ENCODE measurements at regions not wholly inside any gene's neighbourhood (a gene's known extent, or its start where the extent isn't known, plus 50 kb on each side); places are given as distances from the start of the nearest gene placed in this dataset.

DNA sequence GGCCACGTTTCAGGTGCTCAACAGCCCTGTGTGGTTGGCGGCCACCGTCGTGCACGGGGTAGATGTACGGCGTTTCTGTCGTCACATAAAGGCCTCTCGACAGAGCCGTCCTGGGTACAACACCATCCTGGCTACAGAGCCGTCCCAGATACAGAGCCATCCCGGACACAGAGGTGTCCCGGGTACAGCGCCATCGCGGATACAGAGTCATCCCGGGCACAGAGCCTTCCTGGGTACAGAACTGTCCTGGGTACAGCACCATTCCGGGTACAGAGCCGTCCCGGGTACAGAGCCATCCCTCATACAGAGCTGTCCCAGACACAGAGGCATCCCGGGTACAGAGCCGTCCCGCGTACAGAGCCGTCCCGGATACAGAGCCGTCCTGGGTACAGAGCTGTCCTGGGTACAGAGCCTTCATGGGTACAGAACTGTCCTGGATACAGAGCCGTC lies 222.7 kb upstream of the SOX1 start:
- 92% methylated on average over 7 to 10 of the region's 28 CpGs for WGBS, 2 donors (ENCODE audit: low coverage in 1 of 2)
- TF ChIP-seq POLR2A (IDR thresholded peaks at IDR 0.05) (no peak), EP300 (IDR thresholded peaks at IDR 0.05) (no peak), POLR2AphosphoS5 (IDR thresholded peaks at IDR 0.05) (no peak)
- TF ChIP-seq, protein P1, sequence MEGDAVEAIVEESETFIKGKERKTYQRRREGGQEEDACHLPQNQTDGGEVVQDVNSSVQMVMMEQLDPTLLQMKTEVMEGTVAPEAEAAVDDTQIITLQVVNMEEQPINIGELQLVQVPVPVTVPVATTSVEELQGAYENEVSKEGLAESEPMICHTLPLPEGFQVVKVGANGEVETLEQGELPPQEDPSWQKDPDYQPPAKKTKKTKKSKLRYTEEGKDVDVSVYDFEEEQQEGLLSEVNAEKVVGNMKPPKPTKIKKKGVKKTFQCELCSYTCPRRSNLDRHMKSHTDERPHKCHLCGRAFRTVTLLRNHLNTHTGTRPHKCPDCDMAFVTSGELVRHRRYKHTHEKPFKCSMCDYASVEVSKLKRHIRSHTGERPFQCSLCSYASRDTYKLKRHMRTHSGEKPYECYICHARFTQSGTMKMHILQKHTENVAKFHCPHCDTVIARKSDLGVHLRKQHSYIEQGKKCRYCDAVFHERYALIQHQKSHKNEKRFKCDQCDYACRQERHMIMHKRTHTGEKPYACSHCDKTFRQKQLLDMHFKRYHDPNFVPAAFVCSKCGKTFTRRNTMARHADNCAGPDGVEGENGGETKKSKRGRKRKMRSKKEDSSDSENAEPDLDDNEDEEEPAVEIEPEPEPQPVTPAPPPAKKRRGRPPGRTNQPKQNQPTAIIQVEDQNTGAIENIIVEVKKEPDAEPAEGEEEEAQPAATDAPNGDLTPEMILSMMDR (IDR thresholded peaks at IDR 0.05) = no peak
- no peaks in the 10 kb centered on the region for H3K36me3 ChIP-seq

DNA sequence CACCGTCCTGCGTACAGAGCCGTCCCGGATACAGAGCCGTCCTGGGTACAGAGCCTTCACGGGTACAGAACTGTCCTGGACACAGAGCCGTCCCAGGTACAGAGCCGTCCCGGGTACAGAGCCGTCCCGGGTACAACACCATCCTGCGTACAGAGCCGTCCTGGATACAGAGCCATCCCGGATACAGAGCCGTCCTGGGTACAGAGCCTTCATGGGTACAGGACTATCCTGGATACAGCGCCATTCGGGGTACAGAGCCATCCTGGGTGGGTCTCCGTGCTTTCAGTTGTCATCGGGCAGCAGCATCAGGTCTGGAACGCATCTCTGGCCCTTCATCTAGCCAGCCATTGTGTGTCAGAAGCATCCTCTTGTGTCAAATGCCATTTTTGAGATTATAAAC lies 222.3 kb upstream of the SOX1 start:
- TF ChIP-seq POLR2A (IDR thresholded peaks at IDR 0.05) (no peak), EP300 (IDR thresholded peaks at IDR 0.05) (no peak), POLR2AphosphoS5 (IDR thresholded peaks at IDR 0.05) (no peak)
- TF ChIP-seq, protein P1 (IDR thresholded peaks at IDR 0.05) = no peak
- no peak overlapping the region for H3K4me3 ChIP-seq
- WGBS, 2 donors (ENCODE audit: low coverage in 1 of 2) = 20 to 75% methylated on average over 1 to 2 of the region's 20 CpGs
- H3K4me1 ChIP-seq = no peaks in the 10 kb centered on the region
- H3K36me3 ChIP-seq = no peaks in the 10 kb centered on the region
- H3K27ac ChIP-seq = no peak overlapping the region
- H3K27me3 ChIP-seq = peaks cover 48% of the 10 kb centered on the region
- peaks cover 0 to 7% (median 0%) of the 10 kb centered on the region in 3 donors for H3K9me3 ChIP-seq
- ATAC-seq = no peak

More for the DNA sequence above, 222.7 kb upstream of the SOX1 start:
- H3K27ac ChIP-seq = no peak overlapping the region
- no peaks in the 10 kb centered on the region for H3K4me1 ChIP-seq
- peaks cover 0 to 7% (median 0%) of the 10 kb centered on the region in 3 donors for H3K9me3 ChIP-seq
- H3K4me3 ChIP-seq = no peak overlapping the region
- ATAC-seq = no peak
- H3K27me3 ChIP-seq = peaks cover 47% of the 10 kb centered on the region

DNA sequence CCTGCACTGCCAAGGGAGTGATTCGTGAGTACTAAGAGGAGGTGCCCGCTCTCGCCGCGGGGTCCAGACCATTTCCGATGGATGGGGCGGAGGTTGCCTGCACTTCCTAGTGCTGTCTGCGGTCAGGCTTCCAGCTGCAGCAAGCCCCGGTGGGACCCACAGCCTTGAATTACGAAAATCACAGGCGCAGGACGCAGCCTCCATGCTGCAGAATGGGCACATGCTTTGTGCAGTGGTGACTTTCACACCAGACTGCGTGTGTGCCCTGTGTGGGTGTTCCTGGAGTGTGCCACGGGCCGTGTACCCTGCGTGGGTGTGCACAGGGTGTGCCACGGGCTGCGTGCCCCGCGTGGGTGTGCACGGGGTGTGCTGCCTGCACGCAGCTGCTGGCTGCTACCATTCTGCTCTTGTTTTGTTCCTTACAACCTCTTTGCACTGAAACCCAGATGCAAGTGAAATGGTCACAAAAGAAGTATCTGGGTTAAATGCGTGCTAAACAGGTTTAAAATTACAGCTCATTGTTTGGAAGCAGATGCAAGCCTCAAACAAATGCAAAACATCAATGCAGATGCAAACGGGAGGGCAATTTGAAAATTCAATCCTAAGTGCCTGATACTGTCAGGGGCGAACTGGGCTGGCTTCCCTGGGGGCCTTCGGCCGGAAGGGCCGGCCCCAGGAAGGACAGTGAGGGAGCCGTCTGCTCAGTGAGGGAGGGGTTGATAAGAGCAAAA lies 221.2 kb upstream of the SOX1 start:
- Histone ChIP-seq H3K4me1 (no peaks in the 10 kb centered on the region), H3K9me3 (peaks cover 0 to 7% (median 0%) of the 10 kb centered on the region in 3 donors), H3K36me3 (no peaks in the 10 kb centered on the region), H3K27me3 (peaks cover 59% of the 10 kb centered on the region), H3K27ac (no peak overlapping the region), H3K4me3 (no peak overlapping the region)
- TF ChIP-seq, protein P1 (IDR thresholded peaks at IDR 0.05) = no peak
- no peak for TF ChIP-seq POLR2AphosphoS5 (IDR thresholded peaks at IDR 0.05)
- no peak for TF ChIP-seq POLR2A (IDR thresholded peaks at IDR 0.05)
- TF ChIP-seq EP300 (IDR thresholded peaks at IDR 0.05) = no peak
- ATAC-seq = no peak
- WGBS, 2 donors (ENCODE audit: low coverage in 1 of 2) = 5 to 29% methylated on average over 8 to 15 of the region's 29 CpGs

DNA sequence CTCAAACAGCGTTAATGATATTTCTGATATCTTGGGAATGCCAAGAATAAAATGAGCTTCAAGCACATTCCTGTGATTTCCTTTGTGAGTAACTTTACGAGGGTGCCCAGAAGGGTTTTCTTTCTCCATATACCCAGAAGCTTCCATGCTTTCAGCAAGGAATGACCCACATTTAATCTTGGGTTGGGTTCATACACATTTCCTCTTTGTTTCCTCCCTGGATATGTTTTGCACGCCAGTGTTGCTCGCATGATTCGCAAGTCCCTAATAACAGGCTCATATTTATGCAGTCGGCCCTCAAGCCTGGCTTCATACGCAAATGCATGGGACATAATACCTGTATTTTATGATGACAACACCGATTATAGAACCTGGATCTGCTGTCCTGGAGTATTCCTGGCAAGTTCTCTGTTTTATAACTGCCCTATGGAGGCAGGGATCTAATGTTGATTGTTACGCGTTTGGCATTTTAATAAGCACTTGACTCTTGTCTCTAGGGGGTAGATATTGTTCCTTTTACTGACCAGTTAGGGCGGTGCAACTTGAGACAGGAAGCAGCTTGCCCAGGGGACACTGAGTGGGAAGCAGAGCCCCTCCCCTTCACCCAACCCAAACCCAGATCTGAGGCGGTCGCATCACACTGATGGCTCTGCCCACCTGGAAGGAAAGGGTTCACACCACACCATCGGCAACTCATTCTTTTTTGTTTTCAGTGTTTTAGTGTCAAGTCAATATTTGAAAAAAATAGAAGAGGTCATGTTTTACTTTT lies 220.4 kb upstream of the SOX1 start:
- WGBS, 2 donors (ENCODE audit: low coverage in 1 of 2) = 30 to 58% methylated on average over 12 to 14 of the region's 14 CpGs
- peaks cover 62% of the 10 kb centered on the region for H3K27me3 ChIP-seq

More for the DNA sequence above, 220.4 kb upstream of the SOX1 start:
- H3K4me3 ChIP-seq = no peak overlapping the region
- no peaks in the 10 kb centered on the region for H3K36me3 ChIP-seq
- H3K27ac ChIP-seq = no peak overlapping the region
- TF ChIP-seq POLR2AphosphoS5 (IDR thresholded peaks at IDR 0.05) = no peak
- no peak for TF ChIP-seq EP300 (IDR thresholded peaks at IDR 0.05)
- no peak for TF ChIP-seq POLR2A (IDR thresholded peaks at IDR 0.05)
- TF ChIP-seq, protein P1 (IDR thresholded peaks at IDR 0.05) = no peak
- peaks cover 0 to 7% (median 0%) of the 10 kb centered on the region in 3 donors for H3K9me3 ChIP-seq
- no peaks in the 10 kb centered on the region for H3K4me1 ChIP-seq
- no peak for ATAC-seq

Measured in gastroesophageal sphincter (tissue), 4 donors.